Stimulated activated CD8-positive, alpha-beta memory T cell treated with anti-CD3 and anti-CD28 coated beads, Interleukin-7, amount 100 ng/mL, for 24 hours (primary cell): ENCODE measurements at regions not wholly inside any gene's neighbourhood (a gene's known extent, or its start where the extent isn't known, plus 50 kb on each side); places are given as distances from the start of the nearest gene placed in this dataset.

Experiments used
- DNase-seq: peaks from one replicate; pipeline ENCODE4 v3.0.0-alpha.2; 2020; ENCODE audit warnings: low read depth

- DNase-seq = no peak
Measured at GRCh38 chr4:180717451-180718033, 1525.7 kb upstream of the TENM3 start.

GRCh38 chr4:180721356-180721755 lies 1521.8 kb upstream of the TENM3 start:
- no peak for DNase-seq

- no peak for DNase-seq
Measured at GRCh38 chr4:180726611-180727010, 1516.6 kb upstream of the TENM3 start.

GRCh38 chr4:180727478-180727877 lies 1515.7 kb upstream of the TENM3 start:
- DNase-seq = no peak

GRCh38 chr4:180734753-180735432 lies 1508.3 kb upstream of the TENM3 start:
- DNase-seq = no peak

- no peak for DNase-seq
Measured at GRCh38 chr4:180741703-180742102, 1501.5 kb upstream of the TENM3 start.

GRCh38 chr4:180745019-180745418 lies 1498.2 kb upstream of the TENM3 start:
- DNase-seq = no peak

GRCh38 chr4:180751009-180751408 lies 1492.2 kb upstream of the TENM3 start:
- no peak for DNase-seq

- no peak for DNase-seq
Measured at GRCh38 chr4:180757927-180758326, 1485.3 kb upstream of the TENM3 start.

- DNase-seq = no peak
Measured at GRCh38 chr4:180766045-180766444, 1477.2 kb upstream of the TENM3 start.

- no peak for DNase-seq
Measured at GRCh38 chr4:180766944-180767729, 1476.1 kb upstream of the TENM3 start.

- DNase-seq = no peak
Measured at GRCh38 chr4:180768610-180769009, 1474.6 kb upstream of the TENM3 start.

- DNase-seq = no peak
Measured at GRCh38 chr4:180769791-180770190, 1473.4 kb upstream of the TENM3 start.

GRCh38 chr4:180770265-180770664 lies 1472.9 kb upstream of the TENM3 start:
- no peak for DNase-seq

GRCh38 chr4:180784940-180785339 lies 1458.3 kb upstream of the TENM3 start:
- DNase-seq = no peak

- no peak for DNase-seq
Measured at GRCh38 chr4:180788729-180789128, 1454.5 kb upstream of the TENM3 start.

- no peak for DNase-seq
Measured at GRCh38 chr4:180789929-180790328, 1453.3 kb upstream of the TENM3 start.

GRCh38 chr4:180790471-180790870 lies 1452.7 kb upstream of the TENM3 start:
- no peak for DNase-seq

- no peak for DNase-seq
Measured at GRCh38 chr4:180792541-180792940, 1450.7 kb upstream of the TENM3 start.

- no peak for DNase-seq
Measured at GRCh38 chr4:180794333-180794732, 1448.9 kb upstream of the TENM3 start.

GRCh38 chr4:180798036-180798577 lies 1445.1 kb upstream of the TENM3 start:
- DNase-seq = no peak

- DNase-seq = no peak
Measured at GRCh38 chr4:180799798-180800197, 1443.4 kb upstream of the TENM3 start.

- no peak for DNase-seq
Measured at GRCh38 chr4:180805101-180805500, 1438.1 kb upstream of the TENM3 start.
